LHCN-M2 (cell line): ENCODE measurements at regions not wholly inside any gene's neighbourhood (a gene's known extent, or its start where the extent isn't known, plus 50 kb on each side); places are given as distances from the start of the nearest gene placed in this dataset.
A peak's percentile ranks its signal among the peaks of the same experiment; 100 is the strongest.

Experiments used
- DNase-seq: peaks from one replicate; pipeline ENCODE4 v3.0.0-alpha.2; 2012; ENCODE audit warnings: low read depth

DNA sequence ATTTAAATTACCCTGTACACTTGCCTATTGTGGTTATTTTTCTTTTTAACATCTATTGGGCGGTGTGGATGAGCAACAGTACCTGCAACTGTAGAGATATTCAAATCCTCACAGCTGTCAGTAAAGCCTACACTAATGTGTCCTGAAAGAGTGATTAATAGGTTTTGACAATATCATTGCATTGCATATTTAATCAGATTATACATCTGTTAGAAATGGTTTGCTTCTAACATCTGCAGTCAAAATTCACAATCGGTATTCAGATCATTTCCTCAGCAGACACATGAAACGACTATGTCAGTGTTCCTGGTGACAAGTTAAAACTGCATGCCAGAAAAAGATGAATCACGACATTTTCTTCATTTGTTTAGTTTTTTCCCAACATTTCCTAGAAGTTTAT lies 254.6 kb upstream of the EPHA5 start:
- DNase-seq, result no peak

DNA sequence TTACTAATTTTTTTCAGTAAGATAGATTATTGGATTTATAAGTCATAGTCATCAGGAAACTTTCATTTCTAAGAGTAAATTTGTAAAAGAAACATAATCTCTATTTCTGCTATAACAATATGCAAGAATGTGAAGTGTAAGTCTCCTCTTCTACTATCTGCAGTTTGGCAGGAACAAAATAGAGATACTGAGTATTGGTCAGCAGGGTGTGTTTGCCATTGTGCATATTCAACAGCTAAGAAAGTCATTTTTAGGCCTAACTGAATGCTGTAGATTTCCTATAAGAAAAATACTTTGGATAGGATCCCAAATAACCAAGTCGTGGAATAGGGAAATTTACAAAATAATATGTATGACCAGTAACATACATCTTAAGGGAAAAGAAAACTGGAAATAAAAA lies 253.3 kb upstream of the EPHA5 start:
- DNase-seq, result no peak

DNA sequence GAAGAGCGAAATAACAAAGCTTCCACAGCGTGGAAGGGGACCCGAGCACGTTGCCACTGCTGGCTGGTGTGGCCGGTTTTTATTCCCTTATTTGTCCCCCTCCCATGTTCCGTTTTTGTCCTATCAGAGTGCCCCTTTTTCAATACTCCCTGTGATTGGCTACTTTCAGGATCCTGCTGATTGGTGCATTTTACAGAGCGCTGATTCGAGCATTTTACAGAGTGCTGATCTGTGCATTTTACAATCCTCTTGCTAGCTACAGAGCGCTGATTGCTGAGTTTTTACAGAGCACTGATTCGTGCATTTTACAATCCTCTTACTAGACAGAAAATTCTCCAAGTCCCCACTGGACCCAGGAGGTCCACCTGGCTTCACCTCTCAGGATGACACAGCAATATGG lies 250.9 kb upstream of the EPHA5 start:
- DNase-seq, result no peak

DNA sequence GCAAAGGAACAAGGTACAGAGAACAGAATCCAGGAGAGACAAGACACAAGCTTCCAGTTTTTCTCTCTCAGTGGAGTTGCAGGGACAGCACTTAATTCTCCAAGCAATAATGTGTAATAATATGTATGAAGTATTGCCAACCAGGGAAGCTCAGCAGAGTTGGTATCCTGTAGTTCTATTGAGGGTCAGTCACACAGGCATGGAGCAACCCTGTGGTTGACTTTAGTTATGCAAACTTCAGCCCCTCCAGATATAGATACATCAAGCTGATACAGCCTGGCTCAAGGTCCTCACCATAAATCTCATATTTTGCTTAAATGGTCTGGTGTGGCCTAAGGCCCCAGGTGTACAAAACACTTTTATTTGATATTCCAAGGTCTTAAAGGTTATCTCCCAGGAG lies 248.6 kb upstream of the EPHA5 start:
- DNase-seq, result no peak

DNA sequence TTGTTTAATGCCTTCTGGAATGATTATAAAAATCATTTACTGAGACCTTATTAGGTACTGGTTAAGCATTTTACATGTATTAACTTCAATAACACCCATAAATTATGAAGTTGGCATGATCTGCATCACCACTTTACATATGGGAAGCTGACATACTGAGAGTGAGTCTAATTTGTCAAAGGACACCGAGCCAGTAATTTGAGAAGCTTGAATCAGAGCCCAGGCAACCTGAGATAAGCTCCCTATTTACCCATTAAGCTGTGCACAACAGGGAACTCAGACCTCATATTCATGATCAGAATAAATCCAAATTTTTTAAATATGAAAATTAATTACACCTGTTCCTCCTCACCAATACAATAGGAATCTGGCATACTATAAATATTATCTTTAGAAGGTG lies 247.9 kb upstream of the EPHA5 start:
- peak; percentile 17 for DNase-seq

DNA sequence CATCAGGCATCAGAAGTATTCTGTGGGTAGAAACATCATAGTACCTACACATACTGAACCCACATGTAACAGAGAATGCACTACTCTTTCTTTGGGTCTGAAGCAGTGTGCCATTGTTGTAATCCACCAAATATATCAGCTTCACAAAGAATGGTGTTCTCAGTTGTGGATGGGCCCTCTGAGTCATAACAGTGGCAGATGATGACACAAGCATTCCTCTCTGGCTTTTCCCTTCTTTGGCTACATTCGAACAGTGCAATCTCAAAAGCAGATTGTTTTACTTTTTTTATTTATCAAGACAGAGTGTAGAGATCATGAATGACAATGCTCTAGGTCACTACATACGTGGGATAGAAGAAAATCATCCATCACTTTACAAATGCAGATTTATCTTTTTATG lies 247.2 kb upstream of the EPHA5 start:
- DNase-seq, result peak; percentile 69

DNA sequence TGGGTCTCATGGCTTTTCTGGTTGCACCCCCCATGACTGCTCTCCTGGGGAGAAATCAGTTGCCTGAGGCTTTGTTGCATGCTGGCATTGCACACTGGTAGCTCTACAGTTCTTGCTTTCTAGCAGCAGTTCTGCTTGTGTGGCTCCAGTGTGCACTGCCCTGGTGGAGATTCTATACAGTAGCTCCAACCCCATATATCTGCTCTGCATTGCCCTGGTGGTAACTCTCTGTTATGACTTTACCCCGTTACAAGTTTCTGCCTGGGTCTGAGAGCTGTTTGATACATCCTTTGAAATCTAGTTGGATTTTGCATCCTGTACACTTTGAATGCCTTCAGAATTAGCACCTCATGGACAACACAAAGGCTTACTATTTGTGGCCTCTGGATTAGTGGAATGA lies 241.4 kb upstream of the EPHA5 start:
- DNase-seq, result no peak

DNA sequence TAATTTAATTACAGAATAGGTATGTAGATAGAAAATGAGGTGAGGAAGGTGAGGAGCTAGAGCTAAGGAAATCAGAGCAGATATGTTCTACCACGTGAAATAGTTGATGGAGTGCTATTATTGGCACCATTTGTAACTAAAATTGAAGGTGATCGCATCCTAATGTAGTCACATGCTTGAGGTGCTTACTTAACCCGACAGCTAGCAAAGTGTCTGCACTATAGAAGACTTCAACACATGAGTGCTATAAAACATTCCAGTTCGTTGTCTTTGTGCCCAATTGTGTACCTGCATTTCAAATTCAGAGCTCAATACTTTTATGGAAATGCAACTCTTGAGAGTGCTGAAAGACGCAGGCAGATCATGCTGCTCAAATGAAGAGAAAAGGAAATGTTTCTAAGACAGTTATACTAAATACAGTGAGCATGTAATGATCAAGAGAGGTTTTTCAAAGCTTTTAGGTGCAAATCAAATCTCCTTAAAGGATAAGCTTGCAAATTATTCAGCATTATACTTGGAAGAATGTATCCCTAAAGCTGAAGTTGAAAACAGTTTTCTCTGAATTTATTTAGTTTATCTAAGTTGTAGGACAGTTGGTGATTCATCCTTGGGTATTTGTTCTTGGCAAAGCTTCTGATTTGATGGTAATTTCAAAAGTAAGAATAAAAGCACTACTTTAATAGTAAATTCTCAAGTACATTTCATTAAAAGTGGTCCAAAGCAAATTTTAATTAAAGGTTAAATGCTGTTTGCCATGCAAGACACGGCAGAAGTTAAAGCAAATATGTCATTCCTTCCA lies 223.9 kb upstream of the EPHA5 start:
- DNase-seq, result peak; percentile 34

DNA sequence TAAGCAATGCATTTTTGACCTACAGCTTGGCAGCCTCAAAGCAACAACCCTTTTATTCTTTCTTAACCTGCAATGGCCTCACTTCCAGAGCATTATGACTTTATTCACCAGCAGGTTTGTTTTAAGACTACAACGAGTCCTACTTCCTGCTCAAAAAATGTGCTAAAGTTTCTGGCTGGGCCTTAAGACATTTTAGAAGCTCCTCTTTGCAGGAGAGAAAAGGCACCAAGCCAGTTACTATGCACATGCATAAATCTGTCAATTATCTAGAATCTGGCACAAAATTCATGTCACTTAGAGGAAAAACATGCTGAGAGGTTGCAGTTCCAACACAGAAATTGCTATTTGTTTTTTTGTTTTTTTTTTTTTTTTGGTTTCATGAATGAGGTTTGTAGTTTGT lies 223.0 kb upstream of the EPHA5 start:
- DNase-seq, result no peak

DNA sequence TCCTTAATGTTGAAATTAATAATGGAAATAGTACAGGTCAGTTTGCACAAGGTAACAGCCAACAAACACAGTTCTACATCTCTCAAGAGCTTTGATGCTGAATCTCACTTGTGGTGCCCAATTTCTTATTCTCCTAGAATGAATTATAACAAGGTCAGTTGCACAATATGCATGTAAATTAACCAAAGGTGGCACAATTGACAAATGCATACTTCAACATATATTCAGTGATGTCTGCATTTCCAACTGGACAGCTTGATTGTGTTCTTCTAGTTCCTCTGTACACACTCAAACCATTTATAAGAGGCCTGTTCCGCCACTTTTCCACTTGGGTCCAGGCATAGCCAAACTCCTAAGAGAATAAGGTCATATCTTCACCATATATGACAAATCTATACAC lies 210.3 kb upstream of the EPHA5 start:
- no peak for DNase-seq

DNA sequence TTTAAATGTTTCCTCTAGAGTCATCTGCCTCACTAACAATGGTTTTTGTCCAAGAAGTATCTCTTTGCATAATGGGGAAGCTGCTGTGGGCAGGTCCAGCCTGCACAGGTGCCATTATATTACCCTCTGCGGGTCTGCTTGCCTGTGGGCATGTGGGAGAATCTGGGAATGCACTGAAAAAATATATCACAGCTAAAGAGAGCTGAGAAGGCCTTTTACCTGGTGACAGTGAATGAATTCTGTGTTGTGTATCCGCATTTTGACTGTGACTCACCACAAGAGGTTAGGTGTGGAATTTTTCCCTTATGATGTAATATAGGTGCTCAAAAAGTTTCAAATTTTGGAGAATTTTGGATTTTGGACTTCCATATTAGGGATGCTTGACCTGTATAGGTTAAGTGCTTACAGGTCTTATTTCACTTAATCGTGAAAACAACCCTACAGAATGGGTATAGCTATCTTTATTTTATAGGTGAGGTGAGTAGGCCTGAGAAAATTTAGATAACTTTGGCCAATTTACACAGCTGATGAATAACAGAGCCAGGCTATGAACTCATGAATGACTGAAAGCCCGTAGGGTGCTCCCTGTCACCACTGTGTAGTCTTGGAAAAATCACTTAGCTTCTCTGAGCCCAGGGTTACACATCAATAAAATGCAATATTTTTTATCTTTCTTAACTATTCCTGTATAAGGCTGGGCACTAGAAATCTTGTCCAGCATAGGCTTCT lies 198.0 kb upstream of the EPHA5 start:
- DNase-seq, result no peak

DNA sequence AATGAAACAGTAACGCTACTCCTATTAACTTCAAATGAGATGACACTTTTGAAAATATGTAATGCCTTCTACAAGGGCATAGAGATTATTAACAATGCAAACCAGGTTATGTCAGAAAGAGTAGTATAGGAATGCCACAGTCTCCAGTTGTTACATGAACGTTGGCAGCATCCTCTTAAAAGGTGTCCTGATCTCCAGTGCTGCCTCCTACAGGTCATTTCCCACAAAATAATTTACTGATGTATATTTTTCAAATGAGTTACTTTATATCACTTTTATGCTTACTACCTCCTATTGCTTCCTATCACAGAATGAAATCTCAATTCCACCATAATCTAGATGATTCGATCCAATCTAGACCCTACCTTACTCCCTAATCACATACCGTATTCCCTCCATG lies 195.2 kb upstream of the EPHA5 start:
- peak; percentile 21 for DNase-seq

DNA sequence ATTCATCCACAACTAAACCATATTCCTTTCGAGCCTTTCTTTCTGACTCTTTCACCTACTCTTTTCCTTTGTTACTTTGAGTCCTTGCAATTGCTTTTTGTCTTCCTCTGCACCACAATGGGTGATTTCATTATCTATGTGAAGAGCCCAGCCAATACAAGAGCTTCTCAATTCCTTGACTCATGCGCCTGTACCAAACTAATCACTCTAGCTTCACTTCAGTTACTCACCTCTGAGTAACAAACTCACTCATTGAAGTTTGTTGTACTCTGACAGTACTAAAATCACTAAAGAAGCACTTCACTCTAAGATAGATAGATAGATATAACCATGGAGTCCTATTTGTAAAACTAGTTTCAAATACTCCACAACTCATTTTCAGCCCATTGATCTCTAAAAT lies 191.7 kb upstream of the EPHA5 start:
- DNase-seq, result peak; percentile 10

DNA sequence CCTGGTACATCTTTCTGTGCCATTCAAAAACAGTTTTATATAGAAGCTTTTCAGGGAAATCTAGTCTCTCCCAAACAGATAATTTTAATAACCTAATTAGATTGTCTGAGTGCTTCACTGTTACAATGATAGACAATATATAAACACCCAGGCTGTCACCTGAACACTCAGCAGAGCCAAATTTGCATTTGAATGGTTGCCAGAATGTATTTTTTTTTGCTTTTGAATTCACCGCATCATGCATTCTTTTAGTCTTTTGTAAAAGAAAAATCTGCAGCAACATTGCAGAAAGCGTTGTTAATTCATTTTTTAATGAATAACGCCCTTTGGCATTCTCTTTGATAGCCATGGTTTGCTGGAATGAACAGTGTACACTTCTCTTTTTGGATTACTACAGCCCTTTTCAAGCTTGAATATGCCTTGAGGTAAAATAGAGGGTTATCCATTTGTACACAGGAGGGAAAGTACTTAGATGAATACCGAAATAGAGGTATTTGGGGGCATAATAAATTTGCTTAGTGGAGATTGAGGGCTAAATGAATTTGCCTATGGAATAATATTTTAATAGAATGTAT lies 175.0 kb upstream of the EPHA5 start:
- no peak for DNase-seq

DNA sequence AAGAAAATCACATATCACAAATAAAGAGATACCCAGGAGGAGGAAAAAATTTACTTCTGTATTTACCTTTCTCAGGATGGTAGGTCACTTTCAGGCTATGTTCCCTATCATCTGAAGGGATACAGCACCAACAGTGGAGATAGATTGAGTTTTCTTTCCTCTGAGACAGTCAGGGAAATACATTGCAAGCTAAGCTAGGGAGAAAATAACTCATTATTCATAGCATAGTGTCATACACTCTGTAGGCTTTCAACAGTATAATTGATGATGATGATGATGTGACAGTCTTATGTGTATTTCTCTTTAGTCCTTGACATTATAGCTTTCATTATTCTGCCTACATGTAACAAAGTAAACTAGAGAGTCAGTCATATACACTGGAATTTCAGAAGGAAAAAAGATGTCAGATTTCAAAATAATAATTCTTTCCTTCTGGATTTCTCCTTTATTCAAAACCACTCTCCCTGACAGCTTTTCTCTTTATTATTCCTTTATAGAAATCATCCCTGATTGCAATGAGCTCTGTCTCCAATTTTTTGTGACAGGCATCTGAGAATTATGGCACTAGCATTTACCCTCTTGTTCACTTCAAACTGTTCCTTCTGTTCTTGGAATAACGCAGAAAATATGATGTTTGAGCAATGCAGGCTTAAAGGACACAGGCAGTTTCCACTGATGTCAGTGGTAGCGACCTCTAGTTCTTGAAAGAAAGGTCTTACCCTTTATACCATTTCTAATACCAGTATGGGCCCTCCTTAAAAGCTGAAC lies 169.1 kb upstream of the EPHA5 start:
- DNase-seq, result no peak

DNA sequence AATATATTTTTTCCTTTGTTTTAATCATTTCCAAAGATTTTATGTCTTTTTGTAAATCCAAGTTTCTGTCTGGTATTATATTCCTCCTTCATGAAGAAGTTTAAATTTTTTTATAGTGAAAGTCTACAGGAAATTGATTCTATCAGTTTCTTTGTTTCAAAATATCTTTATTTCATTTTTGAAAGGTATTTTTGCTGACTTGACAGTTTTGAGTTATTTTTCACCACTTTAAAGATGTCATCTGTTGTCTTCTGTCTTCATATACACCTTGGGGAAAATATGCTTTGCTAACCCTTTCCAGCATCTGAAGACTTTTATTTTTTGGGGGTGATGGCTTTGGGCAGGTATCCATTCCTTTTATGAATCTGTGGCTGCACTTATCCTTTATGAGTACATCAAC lies 164.4 kb upstream of the EPHA5 start:
- DNase-seq, result no peak

DNA sequence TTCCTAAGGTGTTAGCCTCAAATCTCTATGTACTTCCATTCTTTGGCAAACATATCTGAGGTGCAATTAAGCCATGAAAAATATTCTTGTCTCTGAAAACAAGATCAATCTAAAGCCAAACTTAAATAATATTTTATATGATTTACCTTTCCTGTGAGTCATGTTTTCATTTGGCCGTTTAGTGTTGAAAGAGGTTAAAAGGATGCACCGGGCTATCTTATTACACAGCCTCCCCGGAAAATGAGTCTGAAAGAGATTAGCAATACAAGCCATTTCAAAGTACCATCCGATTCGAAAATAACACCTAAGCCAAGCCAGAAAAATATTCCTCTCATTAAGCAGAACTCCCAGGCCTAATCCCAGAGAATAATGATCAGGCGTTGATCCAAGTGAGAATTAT lies 161.5 kb upstream of the EPHA5 start:
- no peak for DNase-seq

DNA sequence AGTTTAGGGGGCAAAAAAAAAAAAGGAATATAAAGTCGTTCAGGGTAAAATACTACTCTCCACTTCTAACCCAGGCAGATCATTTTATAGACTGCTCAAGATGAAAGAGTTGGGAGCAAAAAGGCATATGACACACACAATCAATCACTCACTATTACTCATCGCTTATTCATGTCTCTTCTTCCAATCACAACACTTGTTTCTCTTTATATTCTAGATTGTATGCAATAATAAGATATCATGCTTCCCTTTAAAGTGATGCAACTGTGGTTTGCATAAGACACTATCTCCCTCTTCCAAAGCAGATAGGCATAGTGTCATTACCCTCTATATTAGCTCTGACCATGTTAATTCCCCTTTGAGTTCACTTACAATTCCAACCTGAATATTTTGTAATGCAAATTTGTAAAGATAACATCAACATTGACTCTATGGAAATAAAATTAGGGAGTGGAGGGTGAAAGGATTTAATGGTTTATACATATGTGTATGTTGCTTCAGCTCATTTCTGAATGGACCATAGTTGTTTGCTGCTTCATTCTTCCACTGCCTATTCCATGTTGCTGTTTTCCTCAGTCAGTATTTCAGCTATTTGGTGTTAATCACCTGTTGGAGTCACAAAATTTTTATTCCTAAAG lies 154.9 kb upstream of the EPHA5 start:
- peak; percentile 84 for DNase-seq

DNA sequence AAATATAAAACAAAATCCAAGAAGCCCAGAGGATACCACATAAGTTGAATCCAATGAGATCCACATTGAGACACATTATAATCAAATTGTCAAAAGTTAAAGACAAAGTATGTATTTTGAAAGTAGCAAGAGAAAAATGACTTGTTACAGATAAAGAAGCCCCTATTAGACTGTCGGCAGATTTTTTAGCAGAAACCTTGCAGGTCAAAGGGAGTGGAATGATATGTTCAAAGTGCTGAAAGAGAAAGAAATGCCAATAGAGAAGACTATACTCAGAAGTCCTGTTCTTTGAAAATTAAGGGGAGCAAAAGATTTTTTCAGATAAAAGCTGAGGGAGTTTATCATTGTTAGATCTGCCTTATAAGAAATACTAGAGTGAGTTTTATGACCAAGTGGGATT lies 148.9 kb upstream of the EPHA5 start:
- DNase-seq, result no peak

DNA sequence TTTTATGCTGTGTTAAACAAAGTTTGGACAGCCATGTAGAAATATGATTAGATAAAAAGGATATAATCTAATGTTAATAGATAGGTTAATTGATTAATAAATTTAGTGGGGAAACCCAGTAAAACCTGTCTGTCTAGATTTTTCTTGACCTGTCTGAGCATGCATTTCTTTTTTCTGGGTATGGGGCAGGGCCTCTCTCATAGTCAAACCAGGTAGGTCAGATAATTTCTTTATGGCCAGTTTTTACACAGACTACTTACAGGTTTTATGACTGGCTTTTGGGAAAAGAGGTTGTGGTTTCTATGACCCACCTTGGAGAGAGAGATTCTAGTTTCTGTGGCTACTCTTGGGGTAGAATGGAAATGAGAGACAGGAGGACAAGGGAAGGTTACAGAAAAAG lies 135.6 kb upstream of the EPHA5 start:
- no peak for DNase-seq

DNA sequence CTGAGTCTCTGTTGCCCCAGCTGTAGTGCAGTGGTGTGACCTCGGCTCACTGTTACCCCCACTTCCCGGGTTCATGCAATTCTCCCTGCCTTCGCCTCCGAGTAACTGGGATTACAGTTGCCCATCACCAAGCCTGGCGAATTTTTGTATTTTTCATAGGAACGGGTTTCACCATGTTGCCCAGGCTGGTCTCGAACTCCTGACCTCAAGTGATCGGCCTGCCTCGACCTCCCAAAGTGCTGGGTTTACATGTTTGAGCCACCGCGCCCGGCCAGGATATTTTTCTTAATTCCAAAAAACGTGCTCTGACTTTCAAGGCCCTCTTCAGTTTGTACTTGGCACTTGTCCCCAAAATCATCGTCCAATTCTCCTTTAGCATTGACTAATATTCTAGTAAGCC lies 129.2 kb upstream of the EPHA5 start:
- DNase-seq, result no peak
